HG02943 (cell line): ENCODE measurements at regions not wholly inside any gene's neighbourhood (a gene's known extent, or its start where the extent isn't known, plus 50 kb on each side); places are given as distances from the start of the nearest gene placed in this dataset.
"Not testable (repeated sequence)": the region's sequence is repeated elsewhere in the genome, so short reads cannot be mapped to it uniquely, and the experiment has no call there.

Experiments
- ATAC-seq: cut with Tn5 transposase; IDR thresholded peaks from one replicate; pipeline ENCODE4 v1.9.1; 2021; ENCODE audit warnings: mild to moderate bottlenecking, low read depth, moderate library complexity; ENCODE audit not compliant: unreplicated experiment

DNA sequence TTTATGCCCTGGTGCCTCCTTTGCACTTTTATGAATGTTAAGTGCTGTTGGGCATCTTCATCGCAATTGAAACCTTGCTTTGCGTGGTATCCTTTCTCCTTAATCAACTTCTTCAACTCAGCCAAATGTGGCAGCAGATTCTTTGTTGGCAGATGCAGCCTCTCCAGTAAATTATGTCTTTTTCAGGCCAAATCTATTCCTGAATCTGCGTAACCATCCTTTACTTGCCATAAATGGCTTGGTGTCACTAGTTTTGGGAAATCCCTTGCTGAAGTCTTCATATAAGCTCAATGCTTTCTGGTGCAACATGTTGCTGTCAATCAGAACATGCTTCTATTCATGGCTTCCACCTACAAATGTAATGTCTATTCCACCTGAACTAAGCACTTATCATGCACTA, 457.5 kb downstream of the FGF13 start:
- no peak for ATAC-seq

DNA sequence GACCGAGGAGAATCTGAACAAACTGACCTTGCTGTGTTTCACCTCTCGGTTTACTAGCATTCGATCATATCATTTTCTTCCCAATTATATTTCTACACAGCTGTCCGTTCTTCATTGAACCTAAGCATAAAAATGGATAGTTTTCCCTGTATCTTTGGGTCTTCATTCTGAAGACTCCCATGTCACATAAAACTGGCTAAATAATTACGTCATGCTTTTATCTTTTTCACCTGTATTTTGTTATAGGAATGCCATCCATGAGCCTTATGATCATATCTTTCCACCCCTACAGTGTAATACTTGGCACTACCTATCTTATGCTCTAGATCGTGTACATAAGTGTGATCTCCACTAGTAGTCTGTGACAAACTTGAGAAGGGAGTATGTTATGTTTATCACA, 456.1 kb downstream of the FGF13 start:
- no peak for ATAC-seq

DNA sequence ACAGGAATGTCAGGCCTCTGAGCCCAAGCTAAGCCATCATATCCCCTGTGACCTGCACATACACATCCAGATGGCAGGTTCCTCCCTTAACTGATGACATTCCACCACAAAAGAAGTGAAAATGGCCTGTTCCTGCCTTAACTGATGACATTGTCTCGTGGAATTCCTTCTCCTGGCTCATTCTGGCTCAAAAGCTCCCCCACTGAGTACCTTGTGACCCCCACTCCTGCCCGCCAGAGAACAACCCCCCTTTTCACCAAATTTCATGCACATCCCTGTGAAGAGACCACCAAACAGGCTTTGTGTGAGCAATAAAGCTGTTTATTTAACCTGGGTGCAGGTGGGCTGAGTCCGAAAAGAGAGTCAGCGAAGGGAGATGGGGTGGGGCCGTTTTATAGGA, 447.4 kb downstream of the FGF13 start:
- ATAC-seq: not testable (repeated sequence)

DNA sequence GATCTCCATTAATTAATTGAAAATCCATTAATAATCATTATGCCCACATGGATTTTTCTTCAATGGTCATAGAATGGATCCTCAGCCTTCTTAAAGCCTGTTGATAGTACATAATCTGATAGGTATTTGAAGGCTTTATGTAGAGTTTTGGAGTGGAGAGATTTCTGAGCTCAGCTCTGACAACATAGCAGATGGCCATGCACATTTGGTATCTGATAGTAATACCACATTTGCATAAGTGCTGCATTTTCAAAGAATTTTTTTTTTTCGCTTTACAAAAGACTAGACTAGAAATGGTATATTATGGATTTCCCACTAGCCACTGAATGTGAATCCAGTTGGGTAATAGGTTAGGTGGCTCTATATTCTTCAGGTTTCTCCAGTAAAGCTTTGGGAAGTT, 440.6 kb downstream of the FGF13 start:
- no peak for ATAC-seq

DNA sequence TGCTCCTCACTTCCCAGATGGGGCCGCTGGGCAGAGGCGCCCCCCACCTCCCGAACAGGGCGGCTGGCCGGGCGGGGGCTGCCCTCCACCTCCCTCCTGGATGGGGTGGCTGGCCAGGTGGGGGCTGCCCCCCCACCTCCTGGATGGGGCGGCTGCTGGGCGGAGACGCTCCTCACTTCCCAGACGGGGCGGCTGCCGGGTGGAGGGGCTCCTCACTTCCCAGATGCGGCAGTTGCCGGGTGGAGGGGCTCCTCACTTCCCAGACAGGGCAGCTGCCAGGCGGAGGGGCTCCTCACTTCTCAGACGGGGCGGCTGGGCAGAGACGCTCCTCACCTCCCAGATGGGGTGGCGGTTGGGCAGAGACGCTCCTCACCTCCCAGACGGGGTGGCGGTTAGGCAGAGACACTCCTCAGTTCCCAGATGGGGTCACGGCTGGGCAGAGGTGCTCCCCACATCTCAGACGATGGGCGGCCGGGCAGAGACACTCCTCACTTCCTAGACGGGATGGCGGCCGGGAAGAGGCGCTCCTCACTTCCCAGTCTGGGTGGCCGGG, 428.8 kb downstream of the FGF13 start:
- not testable (repeated sequence) for ATAC-seq

DNA sequence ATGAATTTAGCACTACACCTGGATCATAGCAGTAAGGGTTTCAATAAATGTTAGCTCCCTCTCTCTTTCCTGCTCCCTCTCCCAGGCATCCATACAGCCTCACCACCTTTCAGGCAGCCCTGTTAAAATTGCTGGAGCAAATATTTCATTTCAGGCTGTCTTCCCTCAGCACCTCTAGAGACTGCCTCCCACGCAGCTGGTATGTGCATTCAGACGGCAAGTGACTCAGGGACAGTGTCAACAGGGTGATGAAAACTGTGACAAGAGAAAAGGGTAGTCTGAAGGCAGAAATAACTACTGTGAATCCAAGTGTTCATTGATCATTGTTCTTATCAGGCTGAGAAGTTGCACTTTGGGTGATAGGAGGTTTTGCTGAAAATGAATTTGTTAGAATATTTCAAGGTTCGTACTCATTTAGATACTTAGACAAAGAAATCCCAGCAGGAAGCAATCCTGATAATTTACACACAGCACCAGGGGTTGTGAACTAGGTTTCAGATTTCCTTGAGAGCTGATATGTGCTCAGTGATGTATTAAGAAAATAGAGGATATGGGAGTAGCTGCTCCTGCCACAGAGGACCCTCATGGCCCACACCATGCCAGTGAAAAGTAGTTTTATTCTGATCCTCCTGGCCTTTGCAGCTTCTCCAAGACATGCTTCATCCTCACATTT, 424.2 kb downstream of the FGF13 start:
- ATAC-seq: no peak

DNA sequence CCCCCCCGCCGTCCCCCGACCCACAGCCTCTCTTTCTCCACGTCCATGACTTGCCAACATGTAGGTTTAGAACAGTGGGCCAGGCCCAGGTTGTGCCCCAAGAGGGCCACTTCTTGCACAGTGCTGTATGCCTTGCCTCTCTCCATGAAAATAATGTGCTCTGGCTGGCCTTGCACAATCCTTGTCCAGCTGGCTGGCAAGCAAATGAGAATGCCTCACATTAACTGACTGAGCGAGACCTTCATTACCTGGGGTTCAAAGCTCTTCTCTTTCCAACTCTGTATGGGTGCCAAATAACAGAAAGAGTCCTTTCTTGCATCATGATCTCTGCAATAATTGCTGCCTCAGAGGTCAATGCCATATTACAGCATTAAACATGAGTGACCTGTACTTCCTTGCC, 416.6 kb downstream of the FGF13 start:
- no peak for ATAC-seq

DNA sequence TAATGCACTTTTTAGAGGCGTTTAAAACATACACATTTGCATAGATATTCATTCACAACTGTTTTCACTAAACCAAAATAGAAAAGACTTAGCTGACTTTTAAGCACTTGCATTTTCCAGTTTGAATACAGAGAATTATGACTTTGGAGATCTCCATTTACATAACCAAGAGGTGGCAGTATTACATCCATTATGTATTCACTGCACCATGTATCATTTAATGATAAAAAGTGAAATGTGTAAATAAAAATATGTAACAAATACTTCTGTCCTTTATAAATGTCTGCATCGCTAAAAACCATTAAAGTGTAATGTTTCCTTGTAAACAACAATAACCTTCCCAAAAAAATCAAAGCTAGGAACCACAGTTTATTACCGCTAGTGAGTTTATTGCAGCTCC, 413.2 kb downstream of the FGF13 start:
- ATAC-seq: no peak

DNA sequence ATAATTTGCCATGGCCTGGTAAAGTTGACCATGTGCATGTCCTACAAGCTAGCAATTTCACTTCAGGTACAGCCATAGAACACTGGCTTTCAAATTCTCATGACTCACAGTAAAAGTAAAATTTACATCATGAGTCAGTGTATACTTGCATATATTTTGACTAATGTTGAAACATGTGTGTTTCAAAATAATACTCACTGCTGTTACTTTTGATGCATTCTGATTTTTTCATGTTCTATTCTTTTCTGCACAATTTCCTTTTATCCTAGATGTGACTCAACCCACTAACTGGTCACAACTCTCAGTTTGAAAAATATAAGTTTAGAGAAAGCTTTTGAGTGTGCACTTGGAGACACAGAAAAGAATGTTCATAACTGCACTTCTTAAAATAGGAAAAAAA, 365.7 kb downstream of the FGF13 start:
- ATAC-seq: no peak

DNA sequence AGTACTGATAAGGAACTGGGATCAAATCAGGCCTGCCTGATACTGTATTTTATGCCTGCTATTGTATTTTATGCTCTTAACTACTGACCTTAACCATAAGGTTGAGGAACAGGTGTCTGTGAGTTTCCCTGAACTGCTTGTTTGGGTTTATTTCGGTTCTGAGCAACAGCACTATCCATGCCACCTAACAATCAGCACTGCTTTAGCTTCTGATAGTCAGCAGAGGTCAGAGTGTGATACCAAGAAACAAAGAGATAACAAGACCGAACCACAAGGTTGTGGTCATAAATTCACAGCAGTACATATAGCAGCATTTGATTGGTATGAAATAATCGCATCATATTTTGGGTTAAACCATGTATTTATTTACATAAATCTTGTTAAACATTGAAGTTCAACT, 362.2 kb downstream of the FGF13 start:
- no peak for ATAC-seq

DNA sequence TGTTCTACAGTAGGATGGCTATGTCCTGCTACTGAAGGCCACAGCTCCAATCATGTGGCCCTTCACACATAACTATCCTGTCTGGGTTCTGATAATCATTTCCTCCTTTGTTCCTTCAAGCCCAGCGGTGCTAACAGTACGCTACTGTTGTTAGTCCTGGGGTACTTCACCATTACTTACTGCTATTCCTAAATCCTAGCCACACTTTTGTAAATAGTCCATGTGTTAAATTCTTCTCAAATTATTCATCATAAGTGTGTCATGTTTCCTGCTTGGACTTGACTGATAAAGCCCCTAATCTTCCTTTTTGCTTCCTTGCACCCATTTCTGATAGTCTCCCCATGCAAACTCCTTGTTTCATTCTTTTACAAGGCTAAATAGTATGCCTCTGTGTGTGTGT, 332.6 kb downstream of the FGF13 start:
- ATAC-seq: no peak

DNA sequence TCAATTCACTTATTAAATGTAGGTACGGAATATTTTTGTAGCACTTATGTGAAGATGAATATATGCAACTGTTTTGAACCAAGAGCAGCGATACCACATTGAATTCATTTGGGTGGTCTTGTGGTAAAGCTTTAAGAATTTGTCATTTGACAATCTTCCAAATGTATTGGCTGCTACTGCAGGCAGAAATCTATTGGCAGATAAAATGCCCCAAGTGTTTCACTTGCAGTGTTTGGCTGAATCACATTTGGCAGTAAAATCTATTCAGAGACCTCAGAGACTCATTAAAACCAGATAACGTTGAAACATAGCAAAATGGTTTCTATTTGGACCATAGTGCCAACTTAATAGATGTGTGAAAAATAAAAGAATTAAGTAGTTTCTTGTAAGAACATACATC, 303.4 kb downstream of the FGF13 start:
- no peak for ATAC-seq

DNA sequence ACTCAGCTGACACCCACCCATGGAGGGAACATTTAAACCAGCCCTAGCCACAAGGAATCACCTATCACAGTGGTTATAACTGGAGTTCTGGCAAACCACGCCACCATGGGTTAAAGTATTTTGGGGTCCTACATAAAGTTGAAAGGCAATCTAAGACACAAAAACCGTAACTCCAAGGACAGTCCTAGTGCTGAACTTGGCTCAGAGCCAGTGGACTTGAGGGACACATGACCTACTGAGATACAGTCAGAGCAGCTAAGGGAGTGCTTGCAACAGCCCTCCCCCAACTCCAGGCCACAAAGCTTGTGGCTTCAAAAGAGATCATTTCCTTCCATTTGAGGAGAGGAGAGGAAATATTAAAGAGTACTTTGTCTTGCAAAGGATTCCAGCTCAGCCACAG, 300.5 kb downstream of the FGF13 start:
- no peak for ATAC-seq
